Stimulated activated CD8-positive, alpha-beta memory T cell treated with anti-CD3 and anti-CD28 coated beads, Interleukin-12 subunit alpha, Interleukin-12 subunit beta, amount 100 ng/mL, for 4 hours (primary cell): ENCODE measurements at regions not wholly inside any gene's neighbourhood (a gene's known extent, or its start where the extent isn't known, plus 50 kb on each side); places are given as distances from the start of the nearest gene placed in this dataset.

ENCODE experiments used
- DNase-seq: peaks from one replicate; pipeline ENCODE4 v3.0.0-alpha.2; 2020; ENCODE audit warnings: low read depth

- no peak for DNase-seq
Observed at GRCh38 chr3:178455946-178456345, 80.3 kb upstream of the KCNMB2 start.

GRCh38 chr3:178456621-178457285 is 79.5 kb upstream of the KCNMB2 start:
- DNase-seq: no peak

GRCh38 chr3:178457511-178457910 is 78.7 kb upstream of the KCNMB2 start:
- no peak for DNase-seq

GRCh38 chr3:178458313-178459037 is 77.8 kb upstream of the KCNMB2 start:
- DNase-seq: no peak

GRCh38 chr3:178459038-178459410 is 77.2 kb upstream of the KCNMB2 start:
- no peak for DNase-seq

GRCh38 chr3:178465260-178466180 is 70.7 kb upstream of the KCNMB2 start:
- no peak for DNase-seq

GRCh38 chr3:178472941-178473340 is 63.3 kb upstream of the KCNMB2 start:
- DNase-seq: no peak

- no peak for DNase-seq
Observed at GRCh38 chr3:178474526-178474925, 61.7 kb upstream of the KCNMB2 start.

- DNase-seq: no peak
Observed at GRCh38 chr3:178475062-178475461, 61.2 kb upstream of the KCNMB2 start.

GRCh38 chr3:178476886-178477285 is 59.4 kb upstream of the KCNMB2 start:
- DNase-seq: no peak

GRCh38 chr3:178479446-178479845 is 56.8 kb upstream of the KCNMB2 start:
- no peak for DNase-seq

GRCh38 chr3:178479860-178480259 is 56.4 kb upstream of the KCNMB2 start:
- DNase-seq: no peak

- DNase-seq: no peak
Observed at GRCh38 chr3:178480274-178480673, 56.0 kb upstream of the KCNMB2 start.

GRCh38 chr3:178480795-178481194 is 55.4 kb upstream of the KCNMB2 start:
- DNase-seq: no peak

GRCh38 chr3:178482981-178483380 is 53.3 kb upstream of the KCNMB2 start:
- no peak for DNase-seq

- no peak for DNase-seq
Observed at GRCh38 chr3:178483704-178484103, 52.5 kb upstream of the KCNMB2 start.

- no peak for DNase-seq
Observed at GRCh38 chr3:178485756-178486155, 50.5 kb upstream of the KCNMB2 start.
